Activated CD8-positive, alpha-beta memory T cell treated with anti-CD3 and anti-CD28 coated beads, Interleukin-2, amount 50 U/mL, for 4 hours (primary cell): ENCODE measurements at regions not wholly inside any gene's neighbourhood (a gene's known extent, or its start where the extent isn't known, plus 50 kb on each side); places are given as distances from the start of the nearest gene placed in this dataset.

Experiments
- DNase-seq: peaks from one replicate; pipeline ENCODE4 v3.0.0-alpha.2; 2020

- no peak for DNase-seq
Observed at GRCh38 chr3:152785051-152785450, 49.9 kb upstream of the P2RY1 start.
